ENCODE measurements at regions not wholly inside any gene's neighbourhood (a gene's known extent, or its start where the extent isn't known, plus 50 kb on each side); places are given as distances from the start of the nearest gene placed in this dataset.

GRCh38 chr14:22089940-22090339 is 416.3 kb upstream of the OR4E1 start:
- Histone ChIP-seq H3K27me3 (no peaks in the 10 kb centered on the region), H3K4me3 (no peak overlapping the region), H3K27ac (peak overlapping the region in 6 of 10 donors; percentile 10 to 70 (median 28)), H3K9me3 (no peaks in the 10 kb centered on the region), H3K4me1 (peaks cover 0 to 6% (median 0%) of the 10 kb centered on the region in 9 donors), H3K36me3 (no peaks in the 10 kb centered on the region)
- intact Hi-C loops (cut with DNase I) = no loop called here
- DNase-seq = no peak
- ATAC-seq = peak in 2 of 8 donors; percentile 58 to 71
- WGBS, 2 donors = 63 to 66% methylated on average over 2 of the region's 2 CpGs
- TF ChIP-seq CTCF (IDR thresholded peaks at IDR 0.05) = no peak

- Histone ChIP-seq H3K9me3 (no peaks in the 10 kb centered on the region), H3K27ac (peak overlapping the region in 6 of 10 donors; percentile 10 to 70 (median 28)), H3K4me1 (peaks cover 0 to 6% (median 0%) of the 10 kb centered on the region in 9 donors), H3K27me3 (no peaks in the 10 kb centered on the region), H3K4me3 (no peak overlapping the region), H3K36me3 (no peaks in the 10 kb centered on the region)
- WGBS, 2 donors = 60 to 63% methylated on average over 2 of the region's 2 CpGs
- ATAC-seq (peak in 4 of 8 donors; percentile 24 to 76 (median 60)), DNase-seq (no peak)
- intact Hi-C loops (cut with DNase I) = no loop called here
- TF ChIP-seq CTCF (IDR thresholded peaks at IDR 0.05) = no peak
These were observed 415.2 kb upstream of the OR4E1 start for GRCh38 chr14:22088614-22089342.

GRCh38 chr14:22086131-22086530 is 412.5 kb upstream of the OR4E1 start:
- ATAC-seq (no peak), DNase-seq (no peak)
- 74 to 90% methylated on average over 1 of the region's 1 CpG for WGBS, 2 donors
- Histone ChIP-seq H3K27ac (no peak overlapping the region), H3K4me1 (peaks cover 0 to 6% (median 0%) of the 10 kb centered on the region in 9 donors), H3K36me3 (no peaks in the 10 kb centered on the region), H3K9me3 (no peaks in the 10 kb centered on the region), H3K27me3 (no peaks in the 10 kb centered on the region), H3K4me3 (no peak overlapping the region)
- intact Hi-C loops (cut with DNase I) = no loop called here
- no peak for TF ChIP-seq CTCF (IDR thresholded peaks at IDR 0.05)

GRCh38 chr14:22084393-22085281 is 411.0 kb upstream of the OR4E1 start:
- TF ChIP-seq CTCF (IDR thresholded peaks at IDR 0.05) = peak; percentile 63 to 85 (median 78)
- peak in 2 of 8 donors; percentile 27 to 42 for ATAC-seq
- no peaks in the 10 kb centered on the region for H3K27me3 ChIP-seq
- 40 to 42% methylated on average over 6 of the region's 6 CpGs for WGBS, 2 donors
- no peaks in the 10 kb centered on the region for H3K9me3 ChIP-seq
- peaks cover 0 to 6% (median 0%) of the 10 kb centered on the region in 9 donors for H3K4me1 ChIP-seq
- H3K4me3 ChIP-seq = no peak overlapping the region
- intact Hi-C loops (cut with DNase I) = no loop called here
- no peak overlapping the region for H3K27ac ChIP-seq
- H3K36me3 ChIP-seq = no peaks in the 10 kb centered on the region
- peak in 1 of 2 donors; percentile 9 for DNase-seq
